ENCODE measurements at regions not wholly inside any gene's neighbourhood (a gene's known extent, or its start where the extent isn't known, plus 50 kb on each side); places are given as distances from the start of the nearest gene placed in this dataset.
"Not testable (repeated sequence)": the region's sequence is repeated elsewhere in the genome, so short reads cannot be mapped to it uniquely, and the experiment has no call there.

DNA sequence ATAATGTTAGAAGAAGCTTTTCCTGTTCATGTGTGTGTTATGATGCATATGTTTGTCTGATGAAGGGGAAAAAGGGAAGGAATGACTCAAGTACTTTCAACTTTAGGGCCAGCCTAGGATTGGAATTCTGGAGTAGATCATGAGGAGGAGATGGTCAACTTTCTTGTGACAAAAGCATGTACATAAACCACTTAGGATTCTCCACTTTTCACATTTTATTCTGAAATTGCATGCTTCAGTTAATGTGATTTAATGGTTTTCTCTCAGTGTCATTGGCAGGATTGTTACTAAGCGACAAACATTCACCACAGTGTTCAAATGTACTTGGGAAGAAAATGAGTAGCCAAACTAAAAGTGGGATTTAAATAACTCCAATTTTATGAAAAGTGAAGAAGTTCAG lies 80.1 kb downstream of the UTRN start:
- H3K36me3 ChIP-seq: no peaks in the 10 kb centered on the region
- no peaks in the 10 kb centered on the region for H3K27me3 ChIP-seq
- peaks cover 0 to 13% (median 0%) of the 10 kb centered on the region in 4 donors for H3K4me1 ChIP-seq
- no peaks in the 10 kb centered on the region for H3K9me3 ChIP-seq
- TF ChIP-seq POLR2A (IDR thresholded peaks at IDR 0.05) (no peak), CTCF (IDR thresholded peaks at IDR 0.05) (no peak)
- no peak overlapping the region for H3K4me3 ChIP-seq
- peak overlapping the region in 1 of 4 donors; percentile 10 for H3K27ac ChIP-seq
- DNase-seq: no peak

- not testable (repeated sequence) for H3K36me3 ChIP-seq, H3K27me3 ChIP-seq, H3K4me1 ChIP-seq, H3K4me3 ChIP-seq, DNase-seq, H3K9me3 ChIP-seq, H3K27ac ChIP-seq
Measured at GRCh38 chr6:144369696-144370095, 84.6 kb downstream of the UTRN start.

GRCh38 chr6:144372116-144372515 lies 87.0 kb downstream of the UTRN start:
- DNase-seq: no peak
- H3K4me3 ChIP-seq: no peak overlapping the region
- H3K27ac ChIP-seq: no peak overlapping the region
- H3K4me1 ChIP-seq: peaks cover 0 to 10% (median 0%) of the 10 kb centered on the region in 4 donors
- H3K36me3 ChIP-seq: no peaks in the 10 kb centered on the region
- H3K27me3 ChIP-seq: no peaks in the 10 kb centered on the region
- TF ChIP-seq POLR2A (IDR thresholded peaks at IDR 0.05): no peak
- no peaks in the 10 kb centered on the region for H3K9me3 ChIP-seq

DNA sequence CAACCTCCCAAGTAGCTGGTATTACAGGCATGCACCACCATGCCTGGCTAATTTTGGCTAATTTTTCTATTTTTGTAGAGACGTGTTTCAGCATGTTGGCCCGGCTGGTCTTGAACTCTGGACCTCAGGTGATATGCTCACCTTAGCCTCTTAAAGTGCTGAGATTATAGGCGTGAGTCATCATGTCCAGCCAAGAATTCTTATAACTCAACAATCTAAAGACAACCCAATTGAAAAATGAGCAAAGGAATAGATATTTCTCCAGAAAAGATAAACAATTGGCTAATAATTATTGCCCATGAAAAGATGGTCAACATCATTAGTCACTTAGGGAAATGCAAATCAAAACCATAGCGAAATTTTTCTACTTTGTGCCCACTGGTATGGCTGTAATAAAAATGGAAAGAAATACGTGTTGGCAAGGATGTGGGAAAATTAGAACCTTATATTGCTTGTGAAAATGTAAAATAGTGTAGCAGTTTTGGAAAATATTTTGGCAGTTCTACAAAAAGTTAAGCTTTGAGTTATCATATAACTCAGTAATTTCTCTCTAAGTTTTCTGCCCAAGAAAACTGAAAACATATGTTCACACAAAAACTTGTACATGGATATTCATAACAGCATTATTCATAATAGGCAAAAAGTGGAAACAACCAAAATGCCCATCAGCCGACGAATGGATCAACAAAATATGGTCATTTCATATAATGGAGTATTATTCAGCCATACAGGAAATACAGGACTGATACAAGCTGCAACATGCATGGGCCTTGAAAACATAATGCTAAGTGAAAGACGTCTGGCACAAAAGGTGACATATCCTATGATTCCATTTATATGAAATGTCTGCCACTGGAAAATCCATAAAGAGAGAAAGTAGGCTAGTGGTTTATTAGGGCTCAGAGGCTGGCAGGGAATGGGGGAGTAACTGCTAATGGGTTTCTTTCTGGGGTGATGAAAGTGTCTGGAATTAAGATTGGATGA lies 87.8 kb downstream of the UTRN start:
- no peak overlapping the region for H3K27ac ChIP-seq
- H3K4me3 ChIP-seq: no peak overlapping the region
- DNase-seq: no peak
- no peaks in the 10 kb centered on the region for H3K27me3 ChIP-seq
- no peak for TF ChIP-seq POLR2A (IDR thresholded peaks at IDR 0.05)
- TF ChIP-seq CTCF (IDR thresholded peaks at IDR 0.05): no peak
- no peaks in the 10 kb centered on the region for H3K36me3 ChIP-seq
- peaks cover 0 to 18% (median 0%) of the 10 kb centered on the region in 4 donors for H3K4me1 ChIP-seq
- H3K9me3 ChIP-seq: no peaks in the 10 kb centered on the region

GRCh38 chr6:144374525-144374924 lies 89.4 kb downstream of the UTRN start:
- H3K4me1 ChIP-seq: peaks cover 0 to 29% (median 0%) of the 10 kb centered on the region in 4 donors

DNA sequence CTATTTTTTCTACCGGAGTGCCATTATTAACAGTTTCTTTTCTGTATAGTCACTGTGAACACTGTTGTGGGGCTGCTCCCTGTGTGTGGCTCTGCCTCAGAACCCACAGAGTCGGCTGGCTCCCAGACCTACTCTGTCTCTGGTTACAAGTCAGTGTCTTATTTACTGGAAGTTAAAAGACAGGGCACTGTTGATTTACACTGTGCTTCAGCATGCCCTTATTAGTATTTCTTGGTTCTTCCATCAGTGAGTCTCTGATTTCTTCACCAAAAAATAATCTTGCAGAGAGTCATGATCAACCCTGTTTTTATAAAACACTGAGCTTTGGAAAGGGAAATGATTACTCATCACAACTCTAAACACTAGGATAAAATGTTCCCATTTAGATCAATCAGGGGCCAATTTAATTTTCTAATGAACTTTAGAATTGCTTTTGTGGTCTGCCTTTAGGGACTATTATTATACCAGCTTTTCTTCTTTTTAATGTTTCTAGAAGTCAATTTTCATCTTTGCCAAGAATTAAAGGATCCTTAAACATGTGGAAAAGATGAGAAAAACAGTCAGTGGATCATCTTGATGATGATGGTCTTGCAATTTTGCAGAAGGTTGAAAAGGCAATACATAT lies 92.6 kb downstream of the UTRN start:
- Histone ChIP-seq H3K27me3 (no peaks in the 10 kb centered on the region), H3K27ac (peak overlapping the region in 2 of 4 donors; percentile 39 to 45), H3K36me3 (no peaks in the 10 kb centered on the region), H3K4me3 (no peak overlapping the region), H3K4me1 (peaks cover 0 to 25% (median 0%) of the 10 kb centered on the region in 4 donors), H3K9me3 (no peaks in the 10 kb centered on the region)
- TF ChIP-seq CTCF (IDR thresholded peaks at IDR 0.05): no peak
- TF ChIP-seq POLR2A (IDR thresholded peaks at IDR 0.05): no peak
- DNase-seq: no peak

More at GRCh38 chr6:144374525-144374924, 89.4 kb downstream of the UTRN start:
- H3K27me3 ChIP-seq, H3K9me3 ChIP-seq, H3K27ac ChIP-seq, H3K36me3 ChIP-seq, H3K4me3 ChIP-seq, DNase-seq: not testable (repeated sequence)

DNA sequence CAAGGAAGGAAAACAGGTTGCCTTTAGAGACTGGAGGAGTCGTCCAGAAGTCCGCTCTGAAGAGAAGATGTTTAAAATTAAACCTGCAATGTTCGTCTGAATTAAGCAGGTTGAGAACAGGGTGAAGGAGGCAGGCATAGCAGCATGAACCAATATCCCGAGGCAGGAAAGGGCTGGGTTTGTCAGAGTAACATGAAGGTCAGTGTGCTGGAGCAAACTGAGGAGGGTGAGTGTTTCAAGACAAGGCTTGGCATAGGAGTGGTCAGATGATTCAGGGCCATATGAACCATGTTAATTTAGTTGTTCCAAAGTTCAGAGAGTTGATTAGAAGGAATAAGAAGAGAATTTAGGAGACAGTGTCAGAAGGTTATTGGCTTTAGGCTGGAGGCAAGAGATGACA lies 93.3 kb downstream of the UTRN start:
- no peaks in the 10 kb centered on the region for H3K36me3 ChIP-seq
- no peaks in the 10 kb centered on the region for H3K9me3 ChIP-seq
- DNase-seq: no peak
- H3K4me1 ChIP-seq: peaks cover 0 to 25% (median 0%) of the 10 kb centered on the region in 4 donors
- H3K4me3 ChIP-seq: no peak overlapping the region
- no peaks in the 10 kb centered on the region for H3K27me3 ChIP-seq
- peak overlapping the region in 1 of 4 donors; percentile 45 for H3K27ac ChIP-seq
- no peak for TF ChIP-seq POLR2A (IDR thresholded peaks at IDR 0.05)
- TF ChIP-seq CTCF (IDR thresholded peaks at IDR 0.05): no peak

Measured in Peyer's patch (tissue), 4 donors.